CD14-positive monocyte (primary cell): ENCODE measurements at regions not wholly inside any gene's neighbourhood (a gene's known extent, or its start where the extent isn't known, plus 50 kb on each side); places are given as distances from the start of the nearest gene placed in this dataset.

ENCODE experiments used
- DNase-seq, 3 donors: peaks; one replicate each; pipeline ENCODE4 v3.0.0-alpha.2; 2011 to 2022
- H2AFZ ChIP-seq: 2 replicates; pipeline ENCODE4 v1.6.0; 2012; ENCODE audit warnings: mild to moderate bottlenecking, low read depth, low read length, inconsistent platforms; ENCODE audit not compliant: insufficient read depth, poor library complexity, severe bottlenecking
- H3K27ac ChIP-seq, 2 donors: 1 replicate in 1 of 2; 2 replicates in 1 of 2; pipeline ENCODE4 v1.5.1; 2012 to 2013; ENCODE audit warnings: low read length in 2 of 2, control low read depth in 1 of 2, inconsistent platforms in 1 of 2, low read depth in 1 of 2, mild to moderate bottlenecking in 1 of 2
- H3K27me3 ChIP-seq, 2 donors: one replicate each; pipeline versions ENCODE4 v1.6.0 to v1.6.1; 2011 to 2013; ENCODE audit warnings: low read length in 2 of 2; ENCODE audit not compliant: control insufficient read depth in 2 of 2, insufficient read depth in 2 of 2
- H3K36me3 ChIP-seq, 2 donors: replicated peaks in 1 of 2; 1 replicate in 1 of 2; 2 replicates in 1 of 2; pipeline versions ENCODE4 v1.5.1 to v1.6.1; 2012 to 2013; ENCODE audit warnings: low read length in 2 of 2, control low read depth in 1 of 2, inconsistent platforms in 1 of 2, mild to moderate bottlenecking in 1 of 2; ENCODE audit not compliant: insufficient read depth in 2 of 2, control insufficient read depth in 1 of 2
- H3K4me1 ChIP-seq, 2 donors: 1 replicate in 1 of 2; 2 replicates in 1 of 2; pipeline versions ENCODE4 v1.5.1 to v1.6.1; 2012 to 2013; ENCODE audit warnings: low read length in 2 of 2, control low read depth in 1 of 2, inconsistent platforms in 1 of 2, mild to moderate bottlenecking in 1 of 2, moderate library complexity in 1 of 2; ENCODE audit not compliant: insufficient read depth in 2 of 2, control insufficient read depth in 1 of 2
- H3K4me2 ChIP-seq: replicated peaks from 2 replicates; pipeline ENCODE3; 2012; ENCODE audit warnings: low read length, moderate library complexity, mild to moderate bottlenecking; ENCODE audit not compliant: poor library complexity, severe bottlenecking; ENCODE audit errors: extremely low read depth
- H3K4me3 ChIP-seq, 3 experiments: fragments of 200-600 bp in 1 of 3; sonication (generic) in 1 of 3; replicated peaks in 1 of 3; 1 replicate in 2 of 3; 2 replicates in 1 of 3; pipeline ENCODE4 v1.5.1; 2011 to 2013; ENCODE audit warnings: low read length in 3 of 3, mild to moderate bottlenecking in 3 of 3, control low read depth in 2 of 3, low read depth in 2 of 3, inconsistent platforms in 1 of 3, moderate library complexity in 1 of 3
- H3K79me2 ChIP-seq: 2 replicates; pipeline ENCODE4 v1.6.0; 2012; ENCODE audit warnings: mild to moderate bottlenecking, control low read depth, inconsistent platforms, low read length, moderate library complexity; ENCODE audit not compliant: insufficient read depth
- H3K9ac ChIP-seq: 2 replicates; pipeline ENCODE4 v1.6.0; 2017; ENCODE audit warnings: low read length, mild to moderate bottlenecking; ENCODE audit not compliant: insufficient read depth, poor library complexity, severe bottlenecking
- H3K9me3 ChIP-seq, 2 donors: replicated peaks in 1 of 2; 1 replicate in 1 of 2; 2 replicates in 1 of 2; pipeline versions ENCODE4 v1.5.1 to v1.6.1; 2012 to 2013; ENCODE audit warnings: low read length in 2 of 2, control low read depth in 1 of 2; ENCODE audit not compliant: control insufficient read depth in 1 of 2, insufficient read depth in 1 of 2
- H4K20me1 ChIP-seq: 2 replicates; pipeline ENCODE4 v1.6.0; 2012; ENCODE audit warnings: mild to moderate bottlenecking, low read length, control low read depth, moderate library complexity; ENCODE audit not compliant: insufficient read depth
- H3K27ac Mint-ChIP-seq, 7 donors: one replicate each; pipeline ENCODE4 v1.8.0; 2020; ENCODE audit warnings: mild to moderate bottlenecking in 7 of 7, mixed read lengths in 7 of 7, moderate library complexity in 6 of 7, inconsistent platforms in 2 of 7
- H3K27me3 Mint-ChIP-seq, 3 donors: one replicate each; pipeline ENCODE4 v1.8.0; 2021 to 2022; ENCODE audit warnings: low read depth in 3 of 3, mild to moderate bottlenecking in 3 of 3, mixed read lengths in 3 of 3, moderate library complexity in 3 of 3, inconsistent platforms in 1 of 3
- H3K36me3 Mint-ChIP-seq, 2 donors: one replicate each; pipeline ENCODE4 v1.8.0; 2020; ENCODE audit warnings: mixed read lengths in 2 of 2, inconsistent platforms in 1 of 2, mild to moderate bottlenecking in 1 of 2
- H3K4me1 Mint-ChIP-seq: one replicate; pipeline ENCODE4 v1.8.0; 2020; ENCODE audit warnings: mild to moderate bottlenecking, mixed read lengths
- H3K4me3 Mint-ChIP-seq, 2 donors: one replicate each; pipeline ENCODE4 v1.8.0; 2020; ENCODE audit warnings: mild to moderate bottlenecking in 2 of 2, mixed read lengths in 2 of 2, moderate library complexity in 1 of 2
- H3K9me3 Mint-ChIP-seq, 7 donors: one replicate each; pipeline ENCODE4 v1.8.0; 2020 to 2022; ENCODE audit warnings: mixed read lengths in 7 of 7, mild to moderate bottlenecking in 6 of 7, moderate library complexity in 6 of 7, inconsistent platforms in 2 of 7
- CTCF ChIP-seq: fragments of 200-600 bp; IDR thresholded peaks from one replicate; pipeline ENCODE4 v1.8.0; 2022; ENCODE audit warnings: antibody characterized with exemption, mild to moderate bottlenecking
- WGBS: methylation state at CpG from one replicate; pipeline ENCODE4 v1.1.5; 2013; ENCODE audit warnings: missing lambda C conversion rate; ENCODE audit not compliant: insufficient coverage; 5-methylcytosine and 5-hydroxymethylcytosine counted together
- intact Hi-C, 2 donors: fragments of 100-400 bp; cut with micrococcal nuclease; formaldehyde crosslinking; loops; one replicate each; pipeline versions ENCODE4 v1.15.0 to v1.15.1; 2023

GRCh38 chr6:168919470-168920179, 334.0 kb downstream of the THBS2 start:
- intact Hi-C loops: no loop called here
- H3K4me1 ChIP-seq: no peaks in the 10 kb centered on the region
- no peak overlapping the region for H3K27ac ChIP-seq
- no peak for TF ChIP-seq CTCF
- H3K79me2 ChIP-seq: no peaks in the 10 kb centered on the region
- WGBS: 92% methylated on average over 4 of the region's 13 CpGs
- H3K4me2 ChIP-seq: no peak overlapping the region
- H3K9me3 ChIP-seq: peaks cover 0 to 3% of the 10 kb centered on the region in 2 donors
- H3K9ac ChIP-seq: no peak overlapping the region
- H3K36me3 Mint-ChIP-seq: no peaks in the 10 kb centered on the region
- DNase-seq: no peak
- no peak overlapping the region for H2AFZ ChIP-seq
- peaks cover 0 to 10% (median 0%) of the 10 kb centered on the region in 7 donors for H3K9me3 Mint-ChIP-seq
- no peaks in the 10 kb centered on the region for H3K36me3 ChIP-seq
- H3K27me3 Mint-ChIP-seq: peaks cover 3 to 5% (median 4%) of the 10 kb centered on the region in 3 donors
- no peaks in the 10 kb centered on the region for H3K27me3 ChIP-seq
- no peak overlapping the region for H3K4me3 ChIP-seq
- H3K4me1 Mint-ChIP-seq: no peaks in the 10 kb centered on the region
- no peak overlapping the region for H3K4me3 Mint-ChIP-seq
- H4K20me1 ChIP-seq: no peaks in the 10 kb centered on the region
- H3K27ac Mint-ChIP-seq: no peak overlapping the region

- no peak overlapping the region for H3K4me3 Mint-ChIP-seq
- Histone ChIP-seq H3K27me3 (no peaks in the 10 kb centered on the region), H3K4me2 (no peak overlapping the region), H3K27ac (no peak overlapping the region), H3K4me1 (no peaks in the 10 kb centered on the region), H3K9ac (no peak overlapping the region), H3K36me3 (no peaks in the 10 kb centered on the region), H3K4me3 (no peak overlapping the region), H2AFZ (no peak overlapping the region), H3K79me2 (no peaks in the 10 kb centered on the region), H4K20me1 (no peaks in the 10 kb centered on the region), H3K9me3 (no peaks in the 10 kb centered on the region)
- peaks cover 3 to 6% (median 5%) of the 10 kb centered on the region in 3 donors for H3K27me3 Mint-ChIP-seq
- no peak for TF ChIP-seq CTCF
- H3K36me3 Mint-ChIP-seq: no peaks in the 10 kb centered on the region
- intact Hi-C loops: no loop called here
- DNase-seq: no peak
- no peak overlapping the region for H3K27ac Mint-ChIP-seq
- WGBS: 69% methylated on average over 9 of the region's 11 CpGs
- no peaks in the 10 kb centered on the region for H3K4me1 Mint-ChIP-seq
- peaks cover 0 to 2% (median 0%) of the 10 kb centered on the region in 7 donors for H3K9me3 Mint-ChIP-seq
These were observed 337.0 kb downstream of the THBS2 start for GRCh38 chr6:168916576-168917211.
